Peyer's patch (tissue), 4 donors: ENCODE measurements at regions not wholly inside any gene's neighbourhood (a gene's known extent, or its start where the extent isn't known, plus 50 kb on each side); places are given as distances from the start of the nearest gene placed in this dataset.

Experiments
- DNase-seq, 3 donors: peaks; one replicate each; pipeline ENCODE4 v3.0.0-alpha.2; 2017 to 2019
- H3K27ac ChIP-seq, 4 donors: fragments of 200-600 bp; sonication (generic); one replicate each; pipeline ENCODE4 v1.5.1; 2016 to 2019
- H3K27me3 ChIP-seq, 2 donors: fragments of 200-600 bp; sonication (generic); one replicate each; pipeline ENCODE4 v1.5.1; 2019
- H3K36me3 ChIP-seq, 3 donors: fragments of 200-600 bp; sonication (generic); one replicate each; pipeline ENCODE4 v1.5.1; 2016 to 2019
- H3K4me1 ChIP-seq, 4 donors: fragments of 200-600 bp; sonication (generic); one replicate each; pipeline ENCODE4 v1.5.1; 2016 to 2019
- H3K4me3 ChIP-seq, 4 donors: fragments of 200-600 bp; sonication (generic); 1 replicate in 3 of 4; 2 replicates in 1 of 4; pipeline ENCODE4 v1.5.1; 2016 to 2019; ENCODE audit warnings: mild to moderate bottlenecking in 1 of 4
- H3K9me3 ChIP-seq, 4 donors: fragments of 200-600 bp; sonication (generic); one replicate each; pipeline ENCODE4 v1.5.1; 2016 to 2019; ENCODE audit warnings: mild to moderate bottlenecking in 1 of 4
- CTCF ChIP-seq, 6 experiments: fragments of 450-650 bp in 4 of 6; fragments of 200-600 bp in 2 of 6; sonication (generic) in 1 of 6; IDR thresholded peaks; one replicate each; pipeline ENCODE4 v1.5.1; 2017 to 2019; ENCODE audit warnings: antibody characterized with exemption in 6 of 6, mild to moderate bottlenecking in 3 of 6, moderate library complexity in 1 of 6
- POLR2A ChIP-seq, 2 donors: fragments of 450-650 bp; IDR thresholded peaks; one replicate each; pipeline ENCODE4 v1.5.1; 2017; ENCODE audit warnings: antibody characterized with exemption in 2 of 2, mild to moderate bottlenecking in 2 of 2, moderate library complexity in 2 of 2

GRCh38 chr14:97198813-97199212, 401.6 kb downstream of the VRK1 start:
- H3K36me3 ChIP-seq = no peaks in the 10 kb centered on the region
- no peaks in the 10 kb centered on the region for H3K27me3 ChIP-seq
- no peak for DNase-seq
- H3K4me1 ChIP-seq = no peaks in the 10 kb centered on the region
- no peak overlapping the region for H3K27ac ChIP-seq
- H3K9me3 ChIP-seq = no peaks in the 10 kb centered on the region
- TF ChIP-seq POLR2A (IDR thresholded peaks at IDR 0.05) = no peak
- no peak for TF ChIP-seq CTCF (IDR thresholded peaks at IDR 0.05)
- H3K4me3 ChIP-seq = no peak overlapping the region

- TF ChIP-seq POLR2A (IDR thresholded peaks at IDR 0.05) (no peak), CTCF (IDR thresholded peaks at IDR 0.05) (no peak)
- Histone ChIP-seq H3K27ac (no peak overlapping the region), H3K36me3 (no peaks in the 10 kb centered on the region), H3K9me3 (no peaks in the 10 kb centered on the region), H3K4me1 (no peaks in the 10 kb centered on the region), H3K4me3 (no peak overlapping the region), H3K27me3 (no peaks in the 10 kb centered on the region)
- DNase-seq = no peak
These were observed 403.1 kb downstream of the VRK1 start for GRCh38 chr14:97200245-97200644.

GRCh38 chr14:97206916-97207315, 409.7 kb downstream of the VRK1 start:
- Histone ChIP-seq H3K27ac (no peak overlapping the region), H3K9me3 (no peaks in the 10 kb centered on the region), H3K4me3 (no peak overlapping the region), H3K36me3 (no peaks in the 10 kb centered on the region), H3K27me3 (no peaks in the 10 kb centered on the region), H3K4me1 (no peaks in the 10 kb centered on the region)
- TF ChIP-seq CTCF (IDR thresholded peaks at IDR 0.05) = no peak
- TF ChIP-seq POLR2A (IDR thresholded peaks at IDR 0.05) = no peak
- DNase-seq = no peak

- Histone ChIP-seq H3K9me3 (no peaks in the 10 kb centered on the region), H3K36me3 (no peaks in the 10 kb centered on the region), H3K27ac (no peak overlapping the region), H3K27me3 (no peaks in the 10 kb centered on the region), H3K4me1 (no peaks in the 10 kb centered on the region), H3K4me3 (no peak overlapping the region)
- DNase-seq = no peak
- TF ChIP-seq CTCF (IDR thresholded peaks at IDR 0.05) (no peak), POLR2A (IDR thresholded peaks at IDR 0.05) (no peak)
These were observed 413.0 kb downstream of the VRK1 start for GRCh38 chr14:97210202-97210601.

- Histone ChIP-seq H3K4me3 (no peak overlapping the region), H3K36me3 (no peaks in the 10 kb centered on the region), H3K27ac (no peak overlapping the region), H3K9me3 (no peaks in the 10 kb centered on the region), H3K27me3 (no peaks in the 10 kb centered on the region), H3K4me1 (no peaks in the 10 kb centered on the region)
- no peak for DNase-seq
- TF ChIP-seq POLR2A (IDR thresholded peaks at IDR 0.05) = no peak
- TF ChIP-seq CTCF (IDR thresholded peaks at IDR 0.05) = no peak
These were observed 415.2 kb downstream of the VRK1 start for GRCh38 chr14:97212399-97212798.

- H3K36me3 ChIP-seq = no peaks in the 10 kb centered on the region
- TF ChIP-seq CTCF (IDR thresholded peaks at IDR 0.05) (no peak), POLR2A (IDR thresholded peaks at IDR 0.05) (no peak)
- H3K4me3 ChIP-seq = no peak overlapping the region
- H3K27ac ChIP-seq = no peak overlapping the region
- no peaks in the 10 kb centered on the region for H3K9me3 ChIP-seq
- DNase-seq = no peak
- no peaks in the 10 kb centered on the region for H3K4me1 ChIP-seq
- no peaks in the 10 kb centered on the region for H3K27me3 ChIP-seq
These were observed 416.5 kb downstream of the VRK1 start for GRCh38 chr14:97213720-97214119.
